Right lobe of liver (tissue), 6 donors: ENCODE measurements at regions not wholly inside any gene's neighbourhood (a gene's known extent, or its start where the extent isn't known, plus 50 kb on each side); places are given as distances from the start of the nearest gene placed in this dataset.

ENCODE experiments used
- ATAC-seq, 4 donors: fragments of 200-7000 bp; cut with Tn5 transposase; one replicate each; pipeline ENCODE4 v1.9.1; 2020; ENCODE audit warnings: mild to moderate bottlenecking in 4 of 4, moderate library complexity in 4 of 4
- DNase-seq, 3 donors: peaks; one replicate each; pipeline ENCODE4 v3.0.0-alpha.2; 2020
- H3K27ac ChIP-seq, 3 donors: fragments of 200-600 bp; one replicate each; pipeline ENCODE4 v1.8.0; 2022
- H3K27me3 ChIP-seq, 2 donors: fragments of 200-600 bp; one replicate each; pipeline ENCODE4 v1.8.0; 2022
- H3K36me3 ChIP-seq, 4 donors: fragments of 200-600 bp; sonication (generic) in 1 of 4; one replicate each; pipeline versions ENCODE4 v1.5.1 to v1.8.0; 2017 to 2022; ENCODE audit warnings: control low read depth in 1 of 4
- H3K4me1 ChIP-seq, 4 donors: fragments of 200-600 bp; sonication (generic) in 1 of 4; one replicate each; pipeline versions ENCODE4 v1.5.1 to v1.8.0; 2017 to 2022; ENCODE audit warnings: control low read depth in 1 of 4
- H3K4me3 ChIP-seq, 3 donors: fragments of 200-600 bp; one replicate each; pipeline ENCODE4 v1.8.0; 2022
- H3K9me3 ChIP-seq, 4 donors: fragments of 200-600 bp; sonication (generic) in 1 of 4; one replicate each; pipeline versions ENCODE4 v1.5.1 to v1.8.0; 2017 to 2022; ENCODE audit warnings: control low read depth in 1 of 4
- POLR2A ChIP-seq: fragments of 450-650 bp; IDR thresholded peaks from one replicate; pipeline ENCODE4 v1.6.1; 2017; ENCODE audit warnings: antibody characterized with exemption, mild to moderate bottlenecking
- WGBS: methylation state at CpG from one replicate; pipeline ENCODE4 v1.1.6; 2018; ENCODE audit warnings: low coverage, low lambda C conversion rate; ENCODE audit not compliant: insufficient coverage; ENCODE audit errors: missing lambda C conversion rate; 5-methylcytosine and 5-hydroxymethylcytosine counted together
- intact Hi-C, 2 donors: fragments of 100-400 bp; cut with DNase I; formaldehyde crosslinking; loops; one replicate each; pipeline versions ENCODE4 v1.11.2 to v1.14.1; 2022
- TF ChIP-seq, protein P1 (sequence below), 4 donors: fragments of 200-600 bp in 3 of 4; fragments of 450-650 bp in 1 of 4; IDR thresholded peaks; one replicate each; pipeline versions ENCODE4 v1.5.1 to v1.8.0; 2016 to 2022; ENCODE audit warnings: antibody characterized with exemption in 4 of 4, mild to moderate bottlenecking in 2 of 4
- donor health status: DM: no; HTN: yes; CAD: no.
- donor health status: DM: no; HTN: no; CAD: no.
- donor health status: DM: no; HTN: no; CAD: no.
- donor health status: DM: no; HTN: yes; CAD: no.
- donor health status: DM: no; HTN: yes; CAD: no.

DNA sequence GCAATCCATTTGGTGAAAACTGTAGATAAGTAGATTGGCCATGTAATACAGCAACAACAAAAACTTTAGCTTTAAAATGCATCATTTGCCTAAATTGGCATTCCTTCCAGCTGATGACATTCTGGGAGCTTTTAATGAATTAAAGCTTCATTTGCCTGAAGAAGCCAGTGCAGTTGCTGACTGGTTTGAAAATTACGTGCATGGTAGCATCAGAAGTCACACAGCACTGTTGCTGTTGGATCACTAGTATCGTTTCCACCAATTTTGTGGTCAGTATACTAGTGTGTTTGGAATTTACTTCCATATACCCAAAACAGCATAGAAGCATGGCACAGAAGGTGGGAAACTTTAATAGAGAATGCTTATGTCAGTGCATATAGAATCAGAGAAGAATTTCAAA, 194.9 kb downstream of the ETV1 start:
- intact Hi-C loops: no loop called here
- ATAC-seq (no peak), DNase-seq (no peak)
- Histone ChIP-seq H3K27me3 (no peaks in the 10 kb centered on the region), H3K4me1 (no peaks in the 10 kb centered on the region), H3K9me3 (peaks cover 0 to 3% (median 0%) of the 10 kb centered on the region in 4 donors), H3K4me3 (no peak overlapping the region), H3K27ac (no peak overlapping the region), H3K36me3 (no peaks in the 10 kb centered on the region)
- TF ChIP-seq, protein P1, sequence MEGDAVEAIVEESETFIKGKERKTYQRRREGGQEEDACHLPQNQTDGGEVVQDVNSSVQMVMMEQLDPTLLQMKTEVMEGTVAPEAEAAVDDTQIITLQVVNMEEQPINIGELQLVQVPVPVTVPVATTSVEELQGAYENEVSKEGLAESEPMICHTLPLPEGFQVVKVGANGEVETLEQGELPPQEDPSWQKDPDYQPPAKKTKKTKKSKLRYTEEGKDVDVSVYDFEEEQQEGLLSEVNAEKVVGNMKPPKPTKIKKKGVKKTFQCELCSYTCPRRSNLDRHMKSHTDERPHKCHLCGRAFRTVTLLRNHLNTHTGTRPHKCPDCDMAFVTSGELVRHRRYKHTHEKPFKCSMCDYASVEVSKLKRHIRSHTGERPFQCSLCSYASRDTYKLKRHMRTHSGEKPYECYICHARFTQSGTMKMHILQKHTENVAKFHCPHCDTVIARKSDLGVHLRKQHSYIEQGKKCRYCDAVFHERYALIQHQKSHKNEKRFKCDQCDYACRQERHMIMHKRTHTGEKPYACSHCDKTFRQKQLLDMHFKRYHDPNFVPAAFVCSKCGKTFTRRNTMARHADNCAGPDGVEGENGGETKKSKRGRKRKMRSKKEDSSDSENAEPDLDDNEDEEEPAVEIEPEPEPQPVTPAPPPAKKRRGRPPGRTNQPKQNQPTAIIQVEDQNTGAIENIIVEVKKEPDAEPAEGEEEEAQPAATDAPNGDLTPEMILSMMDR (IDR thresholded peaks at IDR 0.05): no peak
- no peak for TF ChIP-seq POLR2A
- WGBS: 82% methylated on average over 2 of the region's 2 CpGs

DNA sequence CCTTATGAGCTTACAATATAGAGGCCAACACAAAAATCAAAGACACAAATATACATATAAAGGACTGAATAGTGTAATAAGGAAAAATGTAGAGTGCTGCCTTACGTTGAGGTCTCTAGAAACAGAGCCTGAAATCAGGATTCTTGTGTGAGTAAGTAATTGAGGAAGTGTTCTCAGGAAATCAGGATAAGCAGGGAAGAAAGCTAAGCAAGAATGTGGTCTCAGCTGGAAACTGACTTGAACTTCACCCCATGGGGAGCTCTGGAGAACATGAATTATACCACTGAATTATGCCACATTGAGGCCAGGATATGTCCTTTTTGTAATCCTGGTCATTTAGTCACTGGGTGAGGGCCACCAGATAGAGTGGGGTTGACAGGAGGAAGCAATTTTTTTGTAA, 191.9 kb downstream of the ETV1 start:
- intact Hi-C loops: no loop called here
- Histone ChIP-seq H3K4me3 (no peak overlapping the region), H3K36me3 (no peaks in the 10 kb centered on the region), H3K27ac (no peak overlapping the region), H3K4me1 (no peaks in the 10 kb centered on the region), H3K27me3 (no peaks in the 10 kb centered on the region), H3K9me3 (peaks cover 0 to 3% (median 0%) of the 10 kb centered on the region in 4 donors)
- TF ChIP-seq, protein P1 (IDR thresholded peaks at IDR 0.05): no peak
- no peak for TF ChIP-seq POLR2A
- no peak for DNase-seq
- no peak for ATAC-seq
- 56% methylated on average over 1 of the region's 1 CpG for whole genome bisulfite sequencing

DNA sequence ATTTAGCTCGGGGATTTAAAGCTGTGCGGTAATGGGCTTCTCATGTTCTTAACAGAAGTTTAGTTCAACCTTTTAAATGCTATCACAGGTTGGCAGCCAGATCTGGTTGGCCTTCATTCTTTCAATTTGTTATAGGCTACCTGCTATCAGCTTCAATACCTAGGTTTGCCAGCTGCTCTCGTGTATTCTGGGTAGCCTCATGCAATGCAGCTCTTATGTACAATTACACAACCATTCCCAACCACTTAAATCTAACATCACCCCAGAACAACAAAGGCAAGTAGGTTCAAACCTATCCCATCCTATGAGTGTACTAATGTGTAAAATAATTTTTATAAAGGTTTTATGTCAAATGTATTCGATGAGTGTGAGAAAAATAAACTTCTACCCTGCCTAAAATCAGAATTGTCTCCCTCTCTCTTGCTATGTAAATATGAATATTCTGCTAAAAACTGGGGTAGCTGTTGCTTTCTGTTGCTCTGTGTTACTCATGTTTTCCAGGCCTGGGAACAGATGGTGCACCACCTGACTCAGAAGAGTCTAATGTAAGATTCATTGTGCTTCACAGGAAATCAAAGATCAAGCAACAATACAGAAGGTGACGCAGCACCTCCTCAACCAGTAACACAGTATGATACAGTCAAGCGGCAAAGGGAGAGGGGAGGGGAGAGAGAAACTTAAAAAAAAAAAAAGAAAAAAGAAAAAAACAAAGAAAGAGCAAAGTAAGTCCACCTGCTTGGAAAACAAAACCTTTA, 188.6 kb downstream of the ETV1 start:
- TF ChIP-seq POLR2A: no peak
- TF ChIP-seq, protein P1 (IDR thresholded peaks at IDR 0.05): no peak

DNA sequence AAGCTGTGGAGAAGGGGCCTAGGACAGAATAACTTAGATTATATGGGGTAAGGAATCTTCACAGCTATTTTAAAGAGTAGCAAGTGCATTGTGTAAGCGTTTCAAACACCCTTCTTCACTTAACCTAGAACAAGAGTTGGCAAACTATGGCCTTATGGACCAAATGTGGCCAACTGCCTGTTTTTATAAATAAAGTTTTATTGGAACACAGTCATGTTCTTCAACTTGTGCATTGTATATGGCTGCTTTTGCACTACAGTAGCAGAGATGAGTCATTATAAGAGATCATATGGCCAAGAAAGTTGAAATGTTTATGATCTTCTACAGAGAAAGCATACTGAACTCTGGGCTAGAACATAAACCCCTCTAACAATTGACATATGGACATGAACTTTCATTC, 187.8 kb downstream of the ETV1 start:
- Histone ChIP-seq H3K4me1 (no peaks in the 10 kb centered on the region), H3K27me3 (no peaks in the 10 kb centered on the region), H3K9me3 (no peaks in the 10 kb centered on the region), H3K36me3 (no peaks in the 10 kb centered on the region), H3K27ac (no peak overlapping the region), H3K4me3 (no peak overlapping the region)
- ATAC-seq (no peak), DNase-seq (no peak)
- WGBS: 20% methylated on average over 1 of the region's 1 CpG
- TF ChIP-seq, protein P1 (IDR thresholded peaks at IDR 0.05): no peak
- TF ChIP-seq POLR2A: no peak
- intact Hi-C loops: no loop called here

More for the DNA sequence above, 188.6 kb downstream of the ETV1 start:
- Histone ChIP-seq H3K27me3 (no peaks in the 10 kb centered on the region), H3K9me3 (peaks cover 0 to 3% (median 0%) of the 10 kb centered on the region in 4 donors), H3K36me3 (no peaks in the 10 kb centered on the region), H3K4me1 (no peaks in the 10 kb centered on the region), H3K27ac (no peak overlapping the region), H3K4me3 (no peak overlapping the region)
- ATAC-seq (no peak), DNase-seq (no peak)
- intact Hi-C loops: no loop called here
- 67% methylated on average over 6 of the region's 6 CpGs for WGBS
